Transverse colon (tissue), 4 donors: ENCODE measurements at regions not wholly inside any gene's neighbourhood (a gene's known extent, or its start where the extent isn't known, plus 50 kb on each side); places are given as distances from the start of the nearest gene placed in this dataset.

Source experiments
- POLR2A ChIP-seq: fragments of 450-650 bp; IDR thresholded peaks from one replicate; pipeline ENCODE4 v1.6.1; 2016; ENCODE audit warnings: antibody characterized with exemption, mild to moderate bottlenecking, moderate library complexity
- POLR2AphosphoS5 ChIP-seq, 3 donors: sonication (generic); formaldehyde crosslinking; IDR thresholded peaks; one replicate each; pipeline ENCODE4 v1.6.1; 2016; ENCODE audit warnings: antibody characterized with exemption in 3 of 3
- TF ChIP-seq, protein P1 (sequence below), 5 experiments: fragments of 200-600 bp in 3 of 5; fragments of 450-650 bp in 2 of 5; sonication (generic) in 3 of 5; IDR thresholded peaks; 1 replicate in 2 of 5; 2 replicates in 3 of 5; pipeline ENCODE4 v1.5.1; 2016 to 2017; ENCODE audit warnings: antibody characterized with exemption in 5 of 5, inconsistent platforms in 3 of 5, mild to moderate bottlenecking in 2 of 5, moderate library complexity in 1 of 5

DNA sequence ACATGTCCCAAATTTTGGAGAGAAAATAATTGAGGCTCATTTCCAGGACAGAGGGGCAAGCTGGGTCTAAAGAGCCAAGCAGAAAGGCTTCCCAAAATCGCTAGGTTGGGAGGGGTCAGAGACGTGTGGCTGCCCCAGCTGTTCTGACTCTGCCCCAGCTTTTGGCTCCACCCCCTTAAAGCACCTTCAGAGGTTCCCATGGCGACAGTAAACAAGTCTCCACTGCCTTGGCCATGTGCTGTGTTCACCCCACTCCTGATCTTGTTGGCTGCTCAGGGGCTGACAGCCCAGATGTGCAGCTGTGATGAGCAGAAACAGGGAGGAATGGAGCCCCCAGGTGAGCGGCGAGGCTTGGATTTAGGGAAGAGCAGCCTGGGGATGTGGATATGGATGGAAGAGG, 72.8 kb upstream of the SPTLC3 start:
- TF ChIP-seq POLR2A (no peak), POLR2AphosphoS5 (IDR thresholded peaks at IDR 0.05) (no peak)
- TF ChIP-seq, protein P1, sequence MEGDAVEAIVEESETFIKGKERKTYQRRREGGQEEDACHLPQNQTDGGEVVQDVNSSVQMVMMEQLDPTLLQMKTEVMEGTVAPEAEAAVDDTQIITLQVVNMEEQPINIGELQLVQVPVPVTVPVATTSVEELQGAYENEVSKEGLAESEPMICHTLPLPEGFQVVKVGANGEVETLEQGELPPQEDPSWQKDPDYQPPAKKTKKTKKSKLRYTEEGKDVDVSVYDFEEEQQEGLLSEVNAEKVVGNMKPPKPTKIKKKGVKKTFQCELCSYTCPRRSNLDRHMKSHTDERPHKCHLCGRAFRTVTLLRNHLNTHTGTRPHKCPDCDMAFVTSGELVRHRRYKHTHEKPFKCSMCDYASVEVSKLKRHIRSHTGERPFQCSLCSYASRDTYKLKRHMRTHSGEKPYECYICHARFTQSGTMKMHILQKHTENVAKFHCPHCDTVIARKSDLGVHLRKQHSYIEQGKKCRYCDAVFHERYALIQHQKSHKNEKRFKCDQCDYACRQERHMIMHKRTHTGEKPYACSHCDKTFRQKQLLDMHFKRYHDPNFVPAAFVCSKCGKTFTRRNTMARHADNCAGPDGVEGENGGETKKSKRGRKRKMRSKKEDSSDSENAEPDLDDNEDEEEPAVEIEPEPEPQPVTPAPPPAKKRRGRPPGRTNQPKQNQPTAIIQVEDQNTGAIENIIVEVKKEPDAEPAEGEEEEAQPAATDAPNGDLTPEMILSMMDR (IDR thresholded peaks at IDR 0.05) = no peak
